MM.1S (cell line): ENCODE measurements at regions not wholly inside any gene's neighbourhood (a gene's known extent, or its start where the extent isn't known, plus 50 kb on each side); places are given as distances from the start of the nearest gene placed in this dataset.

Source experiments
- DNase-seq: peaks from one replicate; pipeline ENCODE4 v3.0.0-alpha.2; 2015
- H2AFZ ChIP-seq: fragments of 300-600 bp; sonication (generic); 2 replicates; pipeline ENCODE4 v1.6.0; 2016; ENCODE audit warnings: antibody characterized with exemption, low read length
- H3F3A ChIP-seq: fragments of 300-600 bp; sonication (generic); 2 replicates; pipeline ENCODE4 v1.6.1; 2016; ENCODE audit warnings: mild to moderate bottlenecking, antibody characterized with exemption, low read length, moderate library complexity, mixed read lengths; ENCODE audit not compliant: insufficient read depth
- H3K27ac ChIP-seq: fragments of 300-600 bp; sonication (generic); 2 replicates; pipeline ENCODE4 v1.5.1; 2016; ENCODE audit warnings: mild to moderate bottlenecking, low read length
- H3K27me3 ChIP-seq: fragments of 300-600 bp; sonication (generic); replicated peaks from 2 replicates; pipeline ENCODE4 v1.6.0; 2016; ENCODE audit warnings: low read length; ENCODE audit not compliant: insufficient read depth
- H3K36me3 ChIP-seq: fragments of 300-600 bp; sonication (generic); replicated peaks from 2 replicates; pipeline ENCODE4 v1.6.1; 2016; ENCODE audit warnings: mild to moderate bottlenecking, low read length, mixed read lengths; ENCODE audit not compliant: insufficient read depth
- H3K4me1 ChIP-seq: fragments of 300-600 bp; sonication (generic); 2 replicates; pipeline ENCODE4 v1.6.1; 2016; ENCODE audit warnings: low read length, mixed read lengths
- H3K4me2 ChIP-seq: fragments of 300-600 bp; sonication (generic); 2 replicates; pipeline ENCODE4 v1.6.0; 2016; ENCODE audit warnings: low read depth, low read length
- H3K4me3 ChIP-seq: fragments of 300-600 bp; sonication (generic); 2 replicates; pipeline ENCODE4 v1.5.1; 2016; ENCODE audit warnings: low read length, mixed read lengths
- H3K79me2 ChIP-seq: fragments of 300-600 bp; sonication (generic); 2 replicates; pipeline ENCODE4 v1.6.1; 2016; ENCODE audit warnings: mixed run types, low read length, mixed read lengths
- H3K9ac ChIP-seq: fragments of 300-600 bp; sonication (generic); 2 replicates; pipeline ENCODE4 v1.6.1; 2016; ENCODE audit warnings: low read length, mixed read lengths
- H3K9me2 ChIP-seq: fragments of 300-600 bp; sonication (generic); replicated peaks from 2 replicates; pipeline ENCODE4 v1.6.1; 2016; ENCODE audit warnings: mild to moderate bottlenecking, low read length, mixed read lengths; ENCODE audit not compliant: insufficient read depth
- H3K9me3 ChIP-seq: fragments of 300-600 bp; sonication (generic); replicated peaks from 2 replicates; pipeline ENCODE4 v1.6.1; 2016; ENCODE audit warnings: mild to moderate bottlenecking, low read length, mixed read lengths; ENCODE audit not compliant: insufficient read depth
- H4K20me1 ChIP-seq: fragments of 300-600 bp; sonication (generic); 2 replicates; pipeline ENCODE4 v1.6.1; 2016; ENCODE audit warnings: mild to moderate bottlenecking, low read length, moderate library complexity, mixed read lengths; ENCODE audit not compliant: insufficient read depth
- CTCF ChIP-seq: fragments of 300-600 bp; sonication (generic); IDR thresholded peaks from 2 replicates; pipeline ENCODE4 v1.5.1; 2016; ENCODE audit warnings: antibody characterized with exemption, low read length, mixed read lengths
- EZH2 ChIP-seq: fragments of 300-600 bp; sonication (generic); optimal IDR thresholded peaks from 2 replicates; pipeline ENCODE3; 2017; ENCODE audit warnings: low read depth, mild to moderate bottlenecking, antibody characterized with exemption, low read length, mixed read lengths
- EZH2phosphoT487 ChIP-seq: fragments of 300-600 bp; sonication (generic); IDR thresholded peaks from 2 replicates; pipeline ENCODE4 v1.6.1; 2018; ENCODE audit warnings: antibody characterized with exemption, low read length

- no peak for DNase-seq
- Histone ChIP-seq H3K9me2 (no peaks in the 10 kb centered on the region), H4K20me1 (no peaks in the 10 kb centered on the region), H3K79me2 (no peaks in the 10 kb centered on the region), H3K4me1 (no peaks in the 10 kb centered on the region), H3K9ac (no peak overlapping the region), H2AFZ (no peak overlapping the region), H3K36me3 (no peaks in the 10 kb centered on the region), H3F3A (no peaks in the 10 kb centered on the region), H3K27me3 (no peaks in the 10 kb centered on the region), H3K4me2 (no peak overlapping the region), H3K9me3 (no peaks in the 10 kb centered on the region), H3K27ac (no peak overlapping the region), H3K4me3 (no peak overlapping the region)
- TF ChIP-seq EZH2phosphoT487 (no peak), EZH2 (no peak), CTCF (no peak)
These were observed 238.1 kb upstream of the STS start for GRCh38 chrX:6909396-6909795.

- Histone ChIP-seq H4K20me1 (no peaks in the 10 kb centered on the region), H3K4me1 (no peaks in the 10 kb centered on the region), H3K79me2 (no peaks in the 10 kb centered on the region), H3K9me3 (no peaks in the 10 kb centered on the region), H3F3A (no peaks in the 10 kb centered on the region), H3K36me3 (no peaks in the 10 kb centered on the region), H3K9ac (no peak overlapping the region), H3K4me3 (no peak overlapping the region), H3K4me2 (no peak overlapping the region), H2AFZ (no peak overlapping the region), H3K27ac (no peak overlapping the region), H3K27me3 (no peaks in the 10 kb centered on the region), H3K9me2 (no peaks in the 10 kb centered on the region)
- no peak for TF ChIP-seq CTCF
- TF ChIP-seq EZH2phosphoT487: no peak
- no peak for TF ChIP-seq EZH2
- DNase-seq: no peak
These were observed 240.9 kb upstream of the STS start for GRCh38 chrX:6906608-6907007.

- no peak for DNase-seq
- H3K9me2 ChIP-seq: no peaks in the 10 kb centered on the region
- H4K20me1 ChIP-seq: no peaks in the 10 kb centered on the region
- H3K9ac ChIP-seq: no peak overlapping the region
- no peaks in the 10 kb centered on the region for H3F3A ChIP-seq
- no peaks in the 10 kb centered on the region for H3K4me1 ChIP-seq
- H3K27me3 ChIP-seq: no peaks in the 10 kb centered on the region
- H3K4me2 ChIP-seq: no peak overlapping the region
- no peak overlapping the region for H3K4me3 ChIP-seq
- no peaks in the 10 kb centered on the region for H3K9me3 ChIP-seq
- H3K36me3 ChIP-seq: no peaks in the 10 kb centered on the region
- H3K79me2 ChIP-seq: no peaks in the 10 kb centered on the region
- TF ChIP-seq EZH2phosphoT487 (no peak), EZH2 (no peak), CTCF (no peak)
- no peak overlapping the region for H2AFZ ChIP-seq
- H3K27ac ChIP-seq: no peak overlapping the region
These were observed 243.4 kb upstream of the STS start for GRCh38 chrX:6904156-6904555.

- H3K4me1 ChIP-seq: no peaks in the 10 kb centered on the region
- H2AFZ ChIP-seq: no peak overlapping the region
- H3F3A ChIP-seq: no peaks in the 10 kb centered on the region
- no peaks in the 10 kb centered on the region for H4K20me1 ChIP-seq
- H3K27ac ChIP-seq: no peak overlapping the region
- no peak for TF ChIP-seq EZH2
- no peak for TF ChIP-seq CTCF
- no peak for TF ChIP-seq EZH2phosphoT487
- H3K79me2 ChIP-seq: no peaks in the 10 kb centered on the region
- no peaks in the 10 kb centered on the region for H3K9me3 ChIP-seq
- H3K4me3 ChIP-seq: no peak overlapping the region
- H3K36me3 ChIP-seq: no peaks in the 10 kb centered on the region
- no peak for DNase-seq
- no peaks in the 10 kb centered on the region for H3K27me3 ChIP-seq
- H3K9ac ChIP-seq: no peak overlapping the region
- no peak overlapping the region for H3K4me2 ChIP-seq
- H3K9me2 ChIP-seq: no peaks in the 10 kb centered on the region
These were observed 249.1 kb upstream of the STS start for GRCh38 chrX:6898371-6898770.
